ENCODE measurements at regions not wholly inside any gene's neighbourhood (a gene's known extent, or its start where the extent isn't known, plus 50 kb on each side); places are given as distances from the start of the nearest gene placed in this dataset.

DNA sequence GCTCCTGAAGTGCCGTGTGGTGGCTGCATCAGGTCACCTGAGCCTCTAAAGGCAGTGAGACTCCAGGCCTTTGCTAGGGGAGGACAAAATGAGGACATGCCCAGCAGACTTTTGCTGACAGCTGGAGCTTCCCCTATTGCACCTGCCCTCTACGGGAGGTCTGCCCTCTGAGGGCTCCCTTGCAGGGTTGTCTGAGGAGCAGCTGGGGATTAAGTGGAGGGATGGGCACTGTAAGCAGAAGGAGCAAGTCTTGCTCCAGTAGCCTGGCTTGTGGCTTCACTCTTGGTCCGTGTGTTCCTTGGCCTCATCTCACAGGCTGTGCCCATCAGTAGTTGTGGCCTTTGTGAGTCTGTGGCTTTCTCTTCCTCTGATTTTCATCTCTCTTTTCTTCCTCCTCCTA, 66.9 kb upstream of the NRXN3 start:
- Histone ChIP-seq H2AFZ (ENCODE audit: low read length) (no peak overlapping the region), H3K4me1 (ENCODE audit: insufficient read depth, low read length) (no peaks in the 10 kb centered on the region), H3K18ac (ENCODE audit: insufficient read length, low read depth, low read length) (no peak overlapping the region), H4K20me1 (ENCODE audit: control insufficient read depth, insufficient read depth, insufficient read length) (no peaks in the 10 kb centered on the region), H3K9ac (ENCODE audit: extremely low read depth, insufficient read length, low read length) (no peak overlapping the region), H2BK15ac (ENCODE audit: low read depth, low read length) (no peak overlapping the region), H3K27me3 (ENCODE audit: insufficient read depth, low read length) (no peaks in the 10 kb centered on the region), H4K5ac (ENCODE audit: insufficient read length, low read depth, low read length) (no peak overlapping the region), H2BK120ac (ENCODE audit: low read depth, low read length, poor library complexity, severe bottlenecking) (no peak overlapping the region), H4K91ac (ENCODE audit: insufficient read length, low read depth, low read length) (no peak overlapping the region), H2AK5ac (ENCODE audit: insufficient read length, low read length) (no peak overlapping the region), H3K23me2 (ENCODE audit: insufficient read length, low read depth, low read length, poor library complexity, severe bottlenecking) (no peaks in the 10 kb centered on the region), H2BK12ac (ENCODE audit: insufficient read length, low read depth, low read length) (no peak overlapping the region), H4K8ac (replicated peaks; ENCODE audit: insufficient read length, low read depth, low read length) (no peak overlapping the region), H3K4me2 (ENCODE audit: insufficient read depth, insufficient read length, low read length) (no peak overlapping the region), H3K9me3 (ENCODE audit: control insufficient read depth, low read depth, low read length) (no peaks in the 10 kb centered on the region), H3K27ac (ENCODE audit: insufficient read length, low read depth, low read length) (no peak overlapping the region), H3K14ac (ENCODE audit: insufficient read depth, low read length) (no peak overlapping the region), H2BK5ac (ENCODE audit: insufficient read length, low read length) (no peak overlapping the region), H2BK20ac (ENCODE audit: low read depth, low read length, poor library complexity, severe bottlenecking) (no peak overlapping the region), H3K79me2 (ENCODE audit: insufficient read depth, low read length) (no peaks in the 10 kb centered on the region), H3K79me1 (ENCODE audit: insufficient read depth, low read depth, low read length, poor library complexity, severe bottlenecking) (no peaks in the 10 kb centered on the region), H3K56ac (ENCODE audit: insufficient read length, low read depth, low read length) (no peak overlapping the region), H3K4ac (ENCODE audit: low read depth, low read length) (no peak overlapping the region), H3K23ac (ENCODE audit: insufficient read length, low read depth, low read length) (no peak overlapping the region), H3T11ph (ENCODE audit: low read length) (no peak overlapping the region)
- WGBS (ENCODE audit: extremely low coverage, insufficient read length, low lambda C conversion rate), result no CpG with 5 or more reads among the region's 3 CpGs
- no peak overlapping the region for H3K27ac Mint-ChIP-seq
- H3K4me3 Mint-ChIP-seq, result no peak overlapping the region
- H3K27me3 Mint-ChIP-seq (ENCODE audit: low read depth), result peaks cover 1% of the 10 kb centered on the region; the same call in 1 of the 2 replicates
- no peak for DNase-seq
- TF ChIP-seq, protein P1, sequence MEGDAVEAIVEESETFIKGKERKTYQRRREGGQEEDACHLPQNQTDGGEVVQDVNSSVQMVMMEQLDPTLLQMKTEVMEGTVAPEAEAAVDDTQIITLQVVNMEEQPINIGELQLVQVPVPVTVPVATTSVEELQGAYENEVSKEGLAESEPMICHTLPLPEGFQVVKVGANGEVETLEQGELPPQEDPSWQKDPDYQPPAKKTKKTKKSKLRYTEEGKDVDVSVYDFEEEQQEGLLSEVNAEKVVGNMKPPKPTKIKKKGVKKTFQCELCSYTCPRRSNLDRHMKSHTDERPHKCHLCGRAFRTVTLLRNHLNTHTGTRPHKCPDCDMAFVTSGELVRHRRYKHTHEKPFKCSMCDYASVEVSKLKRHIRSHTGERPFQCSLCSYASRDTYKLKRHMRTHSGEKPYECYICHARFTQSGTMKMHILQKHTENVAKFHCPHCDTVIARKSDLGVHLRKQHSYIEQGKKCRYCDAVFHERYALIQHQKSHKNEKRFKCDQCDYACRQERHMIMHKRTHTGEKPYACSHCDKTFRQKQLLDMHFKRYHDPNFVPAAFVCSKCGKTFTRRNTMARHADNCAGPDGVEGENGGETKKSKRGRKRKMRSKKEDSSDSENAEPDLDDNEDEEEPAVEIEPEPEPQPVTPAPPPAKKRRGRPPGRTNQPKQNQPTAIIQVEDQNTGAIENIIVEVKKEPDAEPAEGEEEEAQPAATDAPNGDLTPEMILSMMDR (conservative IDR thresholded peaks at IDR 0.05), result no peak
- H3K36me3 Mint-ChIP-seq (ENCODE audit: insufficient read depth in 1 of 3, low read depth in 3 of 3), result no peaks in the 10 kb centered on the region
- H3K9me3 Mint-ChIP-seq, result no peaks in the 10 kb centered on the region; a peak in 1 of 5 replicates
- peaks cover 0 to 9% of the 10 kb centered on the region in 2 experiments; a peak in 3 of 4 replicates for H3K4me1 Mint-ChIP-seq
